ENCODE measurements at regions not wholly inside any gene's neighbourhood (a gene's known extent, or its start where the extent isn't known, plus 50 kb on each side); places are given as distances from the start of the nearest gene placed in this dataset.

DNA sequence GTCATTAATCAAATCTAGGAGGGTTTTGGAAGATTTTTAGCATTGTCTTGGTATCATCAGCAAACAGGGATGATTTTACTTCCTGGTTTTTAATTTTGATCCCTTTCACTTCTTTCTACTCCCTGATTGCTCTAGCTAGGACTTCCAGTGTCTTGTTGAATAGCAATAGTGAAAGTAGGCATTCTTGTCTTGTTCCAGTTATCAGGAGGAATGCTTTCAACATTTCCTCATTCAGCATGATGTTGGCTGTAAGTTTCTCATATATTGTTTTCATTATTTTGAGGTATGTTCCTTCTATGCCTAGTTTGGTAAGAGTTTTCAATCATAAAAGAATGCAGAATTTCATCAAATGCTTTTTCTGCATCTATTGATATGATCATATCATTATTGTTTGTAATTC, 244.2 kb upstream of the CLEC14A start:
- H3K4me3 ChIP-seq (replicated peaks in 1 of 3; ENCODE audit: low read depth in 2 of 3, low read length in 3 of 3), result no peak overlapping the region
- no peaks in the 10 kb centered on the region for H3K27me3 ChIP-seq (ENCODE audit: control insufficient read depth in 2 of 2, insufficient read depth in 2 of 2, low read length in 2 of 2)
- no peak overlapping the region for H3K9ac ChIP-seq (ENCODE audit: insufficient read depth, low read length, poor library complexity, severe bottlenecking)
- H3K27ac ChIP-seq (ENCODE audit: low read depth in 1 of 2, low read length in 2 of 2), result no peak overlapping the region
- intact Hi-C loops (cut with micrococcal nuclease), result no loop called here
- no peaks in the 10 kb centered on the region for H3K79me2 ChIP-seq (ENCODE audit: insufficient read depth, low read length)
- H3K27me3 Mint-ChIP-seq (ENCODE audit: low read depth in 3 of 3), result no peaks in the 10 kb centered on the region
- no peaks in the 10 kb centered on the region for H4K20me1 ChIP-seq (ENCODE audit: insufficient read depth, low read length)
- H3K9me3 ChIP-seq (replicated peaks in 1 of 2; ENCODE audit: control insufficient read depth in 1 of 2, insufficient read depth in 1 of 2, low read length in 2 of 2), result no peaks in the 10 kb centered on the region
- H3K36me3 Mint-ChIP-seq, result no peaks in the 10 kb centered on the region
- H3K4me1 Mint-ChIP-seq, result no peaks in the 10 kb centered on the region
- H2AFZ ChIP-seq (ENCODE audit: insufficient read depth, low read depth, low read length, poor library complexity, severe bottlenecking), result no peak overlapping the region
- no peak overlapping the region for H3K4me2 ChIP-seq (replicated peaks; ENCODE audit: extremely low read depth, low read length, poor library complexity, severe bottlenecking)
- no peak overlapping the region for H3K27ac Mint-ChIP-seq
- peaks cover 0 to 7% (median 2%) of the 10 kb centered on the region in 7 donors for H3K9me3 Mint-ChIP-seq
- no peak overlapping the region for H3K4me3 Mint-ChIP-seq
- no peak for DNase-seq
- TF ChIP-seq, protein P1, sequence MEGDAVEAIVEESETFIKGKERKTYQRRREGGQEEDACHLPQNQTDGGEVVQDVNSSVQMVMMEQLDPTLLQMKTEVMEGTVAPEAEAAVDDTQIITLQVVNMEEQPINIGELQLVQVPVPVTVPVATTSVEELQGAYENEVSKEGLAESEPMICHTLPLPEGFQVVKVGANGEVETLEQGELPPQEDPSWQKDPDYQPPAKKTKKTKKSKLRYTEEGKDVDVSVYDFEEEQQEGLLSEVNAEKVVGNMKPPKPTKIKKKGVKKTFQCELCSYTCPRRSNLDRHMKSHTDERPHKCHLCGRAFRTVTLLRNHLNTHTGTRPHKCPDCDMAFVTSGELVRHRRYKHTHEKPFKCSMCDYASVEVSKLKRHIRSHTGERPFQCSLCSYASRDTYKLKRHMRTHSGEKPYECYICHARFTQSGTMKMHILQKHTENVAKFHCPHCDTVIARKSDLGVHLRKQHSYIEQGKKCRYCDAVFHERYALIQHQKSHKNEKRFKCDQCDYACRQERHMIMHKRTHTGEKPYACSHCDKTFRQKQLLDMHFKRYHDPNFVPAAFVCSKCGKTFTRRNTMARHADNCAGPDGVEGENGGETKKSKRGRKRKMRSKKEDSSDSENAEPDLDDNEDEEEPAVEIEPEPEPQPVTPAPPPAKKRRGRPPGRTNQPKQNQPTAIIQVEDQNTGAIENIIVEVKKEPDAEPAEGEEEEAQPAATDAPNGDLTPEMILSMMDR (IDR thresholded peaks at IDR 0.05), result no peak
- no peaks in the 10 kb centered on the region for H3K4me1 ChIP-seq (ENCODE audit: control insufficient read depth in 1 of 2, insufficient read depth in 2 of 2, low read length in 2 of 2)
- H3K36me3 ChIP-seq (replicated peaks in 1 of 2; ENCODE audit: control insufficient read depth in 1 of 2, insufficient read depth in 2 of 2, low read length in 2 of 2), result no peaks in the 10 kb centered on the region

DNA sequence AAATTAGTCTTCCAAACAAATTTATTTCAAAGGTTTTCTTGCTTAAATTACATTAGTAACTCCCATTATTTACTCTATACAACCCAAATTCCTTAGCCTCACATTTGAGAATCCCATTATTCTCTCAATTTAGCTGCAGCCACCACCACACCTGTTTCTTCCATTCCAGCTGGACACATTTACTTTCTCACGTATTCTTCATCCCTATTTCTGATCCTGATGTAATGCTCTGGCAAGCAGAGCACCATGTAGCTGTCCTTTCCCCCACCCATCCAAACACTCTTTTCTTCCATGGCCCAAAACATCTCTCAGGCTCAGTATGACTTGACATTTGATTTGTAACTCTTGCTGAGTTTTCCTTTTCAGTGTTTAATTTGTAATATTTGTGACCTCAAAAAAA, 240.2 kb upstream of the CLEC14A start:
- Mint-ChIP-seq H3K4me1 (no peaks in the 10 kb centered on the region), H3K4me3 (no peak overlapping the region), H3K27ac (no peak overlapping the region), H3K36me3 (no peaks in the 10 kb centered on the region), H3K27me3 (ENCODE audit: low read depth in 3 of 3) (no peaks in the 10 kb centered on the region), H3K9me3 (peaks cover 0 to 6% (median 2%) of the 10 kb centered on the region in 7 donors)
- Histone ChIP-seq H3K4me3 (replicated peaks in 1 of 3; ENCODE audit: low read depth in 2 of 3, low read length in 3 of 3) (no peak overlapping the region), H4K20me1 (ENCODE audit: insufficient read depth, low read length) (no peaks in the 10 kb centered on the region), H3K79me2 (ENCODE audit: insufficient read depth, low read length) (no peaks in the 10 kb centered on the region), H3K27me3 (ENCODE audit: control insufficient read depth in 2 of 2, insufficient read depth in 2 of 2, low read length in 2 of 2) (no peaks in the 10 kb centered on the region), H3K4me2 (replicated peaks; ENCODE audit: extremely low read depth, low read length, poor library complexity, severe bottlenecking) (no peak overlapping the region), H3K27ac (ENCODE audit: low read depth in 1 of 2, low read length in 2 of 2) (no peak overlapping the region), H3K9ac (ENCODE audit: insufficient read depth, low read length, poor library complexity, severe bottlenecking) (no peak overlapping the region), H3K36me3 (replicated peaks in 1 of 2; ENCODE audit: control insufficient read depth in 1 of 2, insufficient read depth in 2 of 2, low read length in 2 of 2) (no peaks in the 10 kb centered on the region), H2AFZ (ENCODE audit: insufficient read depth, low read depth, low read length, poor library complexity, severe bottlenecking) (no peak overlapping the region), H3K4me1 (ENCODE audit: control insufficient read depth in 1 of 2, insufficient read depth in 2 of 2, low read length in 2 of 2) (no peaks in the 10 kb centered on the region), H3K9me3 (replicated peaks in 1 of 2; ENCODE audit: control insufficient read depth in 1 of 2, insufficient read depth in 1 of 2, low read length in 2 of 2) (no peaks in the 10 kb centered on the region)
- 93% methylated on average over 1 of the region's 1 CpG for WGBS (ENCODE audit: insufficient coverage)
- intact Hi-C loops (cut with micrococcal nuclease), result no loop called here
- TF ChIP-seq, protein P1 (IDR thresholded peaks at IDR 0.05), result no peak
- DNase-seq, result no peak
